HG03469 (cell line): ENCODE measurements at regions not wholly inside any gene's neighbourhood (a gene's known extent, or its start where the extent isn't known, plus 50 kb on each side); places are given as distances from the start of the nearest gene placed in this dataset.
"Not testable (repeated sequence)": the region's sequence is repeated elsewhere in the genome, so short reads cannot be mapped to it uniquely, and the experiment has no call there.

Experiments used
- ATAC-seq: cut with Tn5 transposase; IDR thresholded peaks from one replicate; pipeline ENCODE4 v1.9.1; 2021; ENCODE audit warnings: mild to moderate bottlenecking, moderate library complexity, moderate number of reproducible peaks; ENCODE audit not compliant: unreplicated experiment

DNA sequence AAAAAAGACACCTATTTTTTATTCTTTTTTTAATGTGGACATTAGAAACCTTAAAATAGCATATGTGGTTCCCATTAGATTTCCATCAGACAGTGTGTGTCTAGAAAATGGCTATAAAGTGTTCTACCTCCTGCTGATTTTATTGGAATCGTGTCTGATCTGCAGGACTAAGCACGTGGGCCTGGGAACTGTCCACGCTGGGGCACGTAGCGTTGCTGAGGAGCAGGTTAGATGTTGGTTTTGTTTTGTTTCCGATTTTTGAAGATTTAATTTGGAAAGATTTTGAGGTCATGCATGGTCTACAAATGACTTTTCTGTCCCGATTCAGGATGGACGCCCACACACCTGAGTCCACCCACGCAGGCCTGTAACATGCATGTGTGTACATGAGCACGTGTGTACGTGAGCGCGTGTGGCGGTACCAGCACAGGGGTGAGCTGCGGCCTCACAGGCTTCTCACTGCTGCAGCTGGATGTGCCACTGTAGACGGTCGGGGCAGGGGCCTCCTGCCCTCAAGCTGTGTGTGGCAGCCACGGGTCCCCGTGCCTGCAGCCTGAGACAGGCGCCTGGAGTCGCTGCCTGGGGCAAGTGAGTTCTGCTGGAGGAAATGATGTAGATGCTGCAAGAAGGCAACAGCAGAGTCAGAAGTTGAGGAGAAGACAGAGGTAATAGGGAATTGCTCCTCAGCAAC is 99.7 kb upstream of the CTDP1 start:
- no peak for ATAC-seq

DNA sequence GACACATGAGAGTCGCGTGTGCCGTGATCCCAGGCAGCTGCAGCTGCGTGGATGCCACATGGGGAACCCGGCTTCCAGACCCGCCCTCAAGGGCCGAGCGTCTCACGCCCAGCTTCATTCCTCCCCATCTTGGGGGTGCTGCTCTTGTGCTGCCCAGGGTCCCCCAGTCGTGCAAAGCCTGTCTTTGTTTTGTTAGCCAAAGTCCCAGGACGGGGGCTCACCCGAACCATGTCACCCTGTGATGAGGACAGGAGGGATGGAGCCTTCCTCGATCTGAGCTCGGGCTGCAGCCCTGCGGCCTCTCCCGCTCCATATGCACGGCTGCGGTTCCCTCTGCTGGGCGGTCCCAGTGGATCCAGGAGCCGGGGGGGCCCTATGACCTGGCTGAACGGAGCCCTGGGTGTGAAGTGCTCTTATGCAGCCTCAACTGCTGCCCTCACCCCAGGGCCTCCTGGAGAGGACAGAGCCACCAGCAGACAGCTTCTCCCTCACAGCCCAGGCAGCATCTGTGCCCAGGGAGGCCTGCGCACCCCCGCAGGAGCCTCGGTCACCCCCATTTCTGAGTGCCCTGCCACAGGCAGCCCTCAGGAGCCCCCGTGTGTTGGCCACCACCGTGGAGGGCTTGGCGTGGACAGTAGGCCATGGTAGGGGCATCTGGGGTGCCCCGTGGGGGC is 99.0 kb upstream of the CTDP1 start:
- no peak for ATAC-seq

DNA sequence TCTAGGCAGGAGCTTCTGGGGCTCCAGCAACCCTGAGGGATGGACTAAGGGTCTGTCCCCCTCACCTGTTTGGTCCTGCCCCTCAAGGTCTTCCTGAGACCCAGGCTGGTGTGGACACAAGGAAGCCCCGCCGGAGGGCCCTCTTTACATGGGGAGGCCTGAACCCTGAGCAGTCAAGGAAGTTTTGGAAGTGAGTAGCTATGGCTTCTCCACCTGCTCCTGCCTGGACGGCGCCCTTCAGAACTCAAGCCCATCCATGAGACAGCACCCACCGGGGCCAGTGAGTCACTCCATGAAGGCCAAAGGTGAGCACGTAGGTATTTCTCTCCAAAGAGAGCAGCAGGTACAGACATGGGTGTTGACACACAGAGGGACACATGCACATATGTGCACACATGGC is 98.2 kb upstream of the CTDP1 start:
- no peak for ATAC-seq

- no peak for ATAC-seq
These were observed 97.7 kb upstream of the CTDP1 start for GRCh38 chr18:79581911-79582310.

- no peak for ATAC-seq
These were observed 96.6 kb upstream of the CTDP1 start for GRCh38 chr18:79582978-79583377.

DNA sequence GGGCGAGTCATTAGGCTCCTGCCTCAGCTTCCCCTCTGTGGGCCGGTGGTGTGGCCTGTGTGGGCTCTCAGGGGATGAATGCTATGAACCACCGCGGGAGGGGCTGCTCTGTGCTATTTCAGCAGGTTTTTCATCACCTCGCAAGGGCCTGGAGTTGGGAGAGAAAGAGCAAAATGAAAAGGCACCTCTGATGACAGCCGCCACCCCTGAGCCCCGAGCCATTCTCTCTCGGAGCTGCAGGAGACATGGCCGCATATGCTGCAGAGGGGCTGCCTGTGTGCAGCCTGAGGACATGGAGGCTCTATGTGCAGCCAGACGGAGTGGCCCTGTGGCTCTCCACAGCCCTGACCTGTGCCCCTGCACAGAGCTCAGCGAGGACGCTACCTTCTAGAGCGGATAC is 96.2 kb upstream of the CTDP1 start:
- no peak for ATAC-seq

DNA sequence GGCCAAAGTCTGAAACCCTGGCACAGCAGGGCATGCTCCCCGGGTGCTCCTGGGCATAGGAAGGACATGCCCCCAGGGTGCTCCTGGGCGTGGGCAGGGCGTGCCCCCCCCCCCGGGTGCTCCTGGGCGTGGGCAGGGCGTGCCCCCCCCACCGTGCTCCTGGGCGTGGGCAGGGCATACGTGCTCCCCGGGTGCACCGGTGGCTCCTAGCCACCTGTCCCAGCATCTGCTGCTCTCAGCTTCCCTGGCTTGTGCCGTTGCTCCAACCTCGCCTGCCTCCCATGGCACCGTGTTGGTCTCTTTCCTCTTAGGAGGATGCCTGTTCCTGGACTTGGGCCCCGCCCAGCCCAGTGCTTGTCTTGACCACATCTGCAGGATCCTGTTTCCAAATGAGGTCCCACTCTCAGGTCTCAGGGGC is 95.6 kb upstream of the CTDP1 start:
- no peak for ATAC-seq

DNA sequence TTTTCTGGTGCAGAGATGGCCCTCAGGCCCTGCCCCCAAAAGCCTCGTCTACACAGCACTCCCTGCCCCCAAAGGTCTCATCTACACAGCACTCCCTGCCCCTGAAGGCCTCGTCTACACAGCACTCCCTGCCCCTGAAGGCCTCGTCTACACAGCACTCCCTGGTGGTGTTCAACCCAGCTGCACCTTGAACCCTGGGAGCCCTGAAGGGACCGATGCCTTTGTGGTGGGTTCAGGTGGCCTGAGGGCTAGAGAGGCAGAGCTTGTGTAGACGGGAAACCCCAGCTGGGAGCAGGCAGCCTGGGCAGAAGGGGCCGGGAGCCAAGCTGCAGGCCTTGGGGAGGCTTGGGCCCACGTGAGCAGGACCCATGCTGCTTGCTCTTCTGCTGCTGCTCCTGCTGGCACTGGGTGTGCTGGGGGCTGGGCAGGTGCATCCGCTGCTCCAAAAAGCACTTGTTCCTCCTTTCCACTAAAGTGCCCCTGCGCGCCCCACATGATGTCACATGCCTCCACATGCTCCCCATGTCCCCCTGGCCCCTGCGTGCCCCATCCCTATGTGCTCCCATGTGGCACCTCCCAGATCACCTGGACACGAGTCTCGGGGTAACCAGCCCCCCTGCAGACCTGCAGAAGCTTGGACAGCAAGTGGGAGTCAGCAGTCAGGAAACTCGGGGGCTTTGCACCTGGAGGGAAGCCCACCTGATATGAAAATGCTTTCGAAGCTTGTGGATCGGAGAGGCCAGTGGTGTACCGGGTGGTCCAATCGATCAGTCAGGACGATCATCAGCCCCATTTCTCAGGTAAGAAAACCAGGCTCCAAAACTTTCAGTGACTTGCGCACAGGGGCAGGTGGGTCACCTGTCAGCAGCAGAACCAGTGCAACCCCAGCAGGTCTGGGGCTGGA is 94.9 kb upstream of the CTDP1 start:
- no peak for ATAC-seq

GRCh38 chr18:79585395-79586370 is 93.9 kb upstream of the CTDP1 start:
- ATAC-seq: no peak

DNA sequence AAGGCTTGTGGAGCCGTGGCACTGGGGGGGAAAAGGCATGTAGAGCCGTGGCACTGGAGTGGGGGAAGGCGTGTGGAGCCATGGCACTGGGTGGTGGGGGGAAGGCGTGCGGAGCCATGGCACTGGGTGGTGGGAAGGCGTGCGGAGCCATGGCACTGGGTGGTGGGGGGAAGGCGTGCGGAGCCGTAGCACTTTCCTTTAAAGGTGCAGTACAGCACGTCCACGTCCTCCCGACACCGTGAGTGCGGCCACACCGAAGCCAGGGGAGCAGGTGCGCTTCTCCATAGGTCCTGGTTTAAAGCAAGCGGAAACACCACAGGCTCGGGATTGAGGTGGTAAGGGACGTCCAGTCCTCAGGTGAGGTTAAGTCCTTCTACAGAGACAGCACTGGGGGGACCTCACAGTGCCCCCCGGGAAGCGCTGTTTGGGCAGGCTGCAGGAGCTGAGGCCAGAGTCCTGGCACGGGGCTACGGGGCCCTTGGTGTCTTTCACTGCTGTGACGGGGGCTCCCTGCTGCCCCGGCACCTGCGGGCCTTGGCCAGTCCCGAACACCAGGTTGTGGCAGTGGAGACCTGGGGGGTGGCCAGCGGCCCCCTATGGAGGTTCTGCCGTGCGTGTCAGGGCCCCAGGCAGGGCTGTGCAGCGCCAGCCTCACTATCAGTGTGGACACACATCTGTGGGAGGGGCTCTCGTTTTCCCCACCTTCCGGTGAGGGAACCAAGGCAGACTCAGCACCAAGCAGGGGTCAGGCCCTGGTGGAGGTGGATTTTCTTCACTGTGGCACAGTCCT is 93.0 kb upstream of the CTDP1 start:
- no peak for ATAC-seq

DNA sequence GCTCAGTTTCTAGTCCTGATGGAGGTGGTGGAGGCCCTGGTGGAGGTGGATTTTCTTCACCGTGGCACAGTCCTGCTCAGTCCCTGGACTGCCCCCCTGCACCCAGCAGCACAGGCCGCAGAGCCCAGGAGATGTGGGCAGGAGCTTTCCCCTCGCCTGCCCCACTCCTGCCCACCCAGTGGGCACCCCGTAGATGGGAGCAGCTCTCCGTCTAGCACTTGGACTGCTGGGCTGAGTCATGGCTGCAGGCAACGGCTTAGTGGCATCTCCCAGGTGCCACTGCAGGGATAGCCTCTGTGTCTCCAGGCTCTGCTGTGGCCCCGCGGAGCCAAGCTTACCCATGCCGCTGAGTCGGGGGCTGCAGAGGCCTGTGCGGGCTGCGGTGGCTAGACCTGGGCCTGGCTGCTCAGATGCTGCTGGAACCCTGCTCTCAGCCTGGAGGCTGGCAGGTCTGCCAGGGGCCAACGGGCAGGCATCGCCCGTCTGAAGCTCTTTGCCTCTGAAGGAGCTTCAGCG is 92.3 kb upstream of the CTDP1 start:
- ATAC-seq: no peak

GRCh38 chr18:79587779-79588635 is 91.6 kb upstream of the CTDP1 start:
- ATAC-seq: no peak

DNA sequence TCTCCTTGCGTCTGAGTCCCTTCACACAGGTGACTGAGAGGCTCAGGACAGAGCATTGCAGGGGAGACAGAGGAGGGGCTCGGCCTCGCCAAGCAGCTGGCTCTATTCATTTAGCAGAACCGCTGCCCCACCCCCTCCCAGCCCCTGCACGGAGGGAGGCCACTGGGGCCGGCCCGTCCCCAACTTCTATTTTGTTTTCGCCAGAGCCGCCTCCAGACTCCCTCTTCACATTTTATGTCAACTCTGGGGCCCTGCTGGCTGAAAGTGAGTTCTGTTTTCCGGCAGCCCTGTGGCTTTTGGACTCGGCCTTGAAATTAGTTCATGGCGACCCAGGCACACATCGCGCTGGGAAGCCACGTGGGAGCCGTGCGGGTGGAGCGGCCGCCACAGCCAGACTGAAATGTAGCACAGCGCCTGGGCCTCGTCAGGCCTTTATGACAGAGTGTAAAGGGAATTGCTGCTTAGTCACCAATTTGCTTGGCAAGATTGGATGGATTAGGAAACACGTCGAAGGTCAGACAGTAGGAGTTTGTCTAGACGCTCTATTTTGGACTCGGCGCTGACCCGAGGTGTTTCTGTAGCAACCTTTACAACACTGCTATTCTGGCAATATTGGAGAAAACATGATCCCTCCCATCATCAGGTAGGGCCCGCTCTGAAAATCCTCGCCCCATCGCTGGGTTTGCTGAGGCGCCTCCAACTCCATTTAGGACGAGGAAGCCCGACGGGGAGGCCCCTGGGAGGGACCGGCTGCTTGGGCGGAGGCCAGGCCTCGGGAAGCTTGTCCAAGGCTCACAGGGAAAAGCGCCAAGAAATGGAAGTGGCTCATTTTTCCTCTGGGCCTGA is 90.7 kb upstream of the CTDP1 start:
- no peak for ATAC-seq

DNA sequence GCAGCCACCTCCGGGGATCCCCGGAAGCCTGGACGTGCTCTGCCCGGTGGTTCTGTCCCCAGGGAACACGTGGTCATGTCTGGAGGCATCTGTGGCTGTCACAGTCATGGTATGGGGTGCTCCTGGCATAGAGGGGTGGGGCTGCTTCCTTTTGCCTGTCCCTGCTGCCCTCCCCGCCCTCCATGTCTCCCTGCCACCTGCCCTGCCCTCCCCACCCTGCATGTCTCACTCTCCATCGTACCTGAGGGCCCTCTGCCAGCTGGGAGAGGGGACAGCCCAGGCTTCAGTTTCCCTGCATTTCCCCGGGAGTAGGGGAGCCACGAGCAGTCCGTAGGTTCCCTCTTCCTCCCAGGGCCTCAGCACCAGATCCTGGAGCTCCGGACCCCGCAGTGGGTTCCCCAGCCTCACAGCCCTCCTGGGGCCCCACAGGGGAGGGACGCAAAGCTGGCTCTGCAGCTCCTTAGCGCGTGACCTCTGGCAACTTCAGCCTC is 90.0 kb upstream of the CTDP1 start:
- ATAC-seq: no peak

DNA sequence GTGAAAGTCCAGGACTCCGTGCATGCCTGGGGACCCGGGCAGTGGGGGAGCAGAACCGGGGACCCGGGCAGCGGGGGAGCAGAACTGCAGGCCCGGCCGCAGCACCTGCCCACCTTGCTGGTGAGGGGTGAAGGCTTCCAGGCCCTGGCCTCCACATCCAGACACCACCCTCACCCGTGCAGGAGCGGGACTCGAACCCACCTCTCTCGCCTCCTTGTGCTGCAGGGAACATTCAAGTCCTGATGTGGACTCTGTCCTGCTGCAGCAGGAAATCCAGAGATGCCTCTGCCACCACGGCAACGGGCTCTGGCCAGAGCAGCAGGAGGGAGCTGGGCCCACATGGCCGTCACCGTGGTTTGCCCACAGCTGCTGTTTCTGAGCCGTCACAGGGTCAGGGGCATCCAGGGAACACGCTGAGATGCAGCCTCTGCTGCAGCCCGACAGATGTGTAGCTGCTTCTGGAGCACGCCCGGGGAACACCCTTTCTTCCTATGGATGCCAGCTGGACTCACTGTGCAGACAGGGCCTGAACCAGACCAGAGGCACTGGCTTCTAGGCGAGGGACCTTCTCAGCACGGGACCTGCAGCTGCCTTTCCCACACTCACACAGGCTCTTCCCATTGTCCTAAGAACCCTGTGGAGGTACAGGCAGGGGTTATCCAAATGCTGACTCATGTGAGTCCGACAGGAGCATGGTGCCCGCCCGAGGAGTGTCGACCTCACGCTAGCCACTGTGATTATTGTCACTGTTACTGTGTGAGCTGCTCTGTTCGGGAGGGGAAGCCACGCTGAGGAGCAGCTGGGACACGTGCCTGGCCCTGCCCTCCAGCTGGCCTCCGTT is 89.2 kb upstream of the CTDP1 start:
- no peak for ATAC-seq

- ATAC-seq: no peak
These were observed 88.6 kb upstream of the CTDP1 start for GRCh38 chr18:79591032-79591308.

- ATAC-seq: not testable (repeated sequence)
These were observed 86.9 kb upstream of the CTDP1 start for GRCh38 chr18:79592684-79593083.
